ENCODE measurements at regions not wholly inside any gene's neighbourhood (a gene's known extent, or its start where the extent isn't known, plus 50 kb on each side); places are given as distances from the start of the nearest gene placed in this dataset.

DNA sequence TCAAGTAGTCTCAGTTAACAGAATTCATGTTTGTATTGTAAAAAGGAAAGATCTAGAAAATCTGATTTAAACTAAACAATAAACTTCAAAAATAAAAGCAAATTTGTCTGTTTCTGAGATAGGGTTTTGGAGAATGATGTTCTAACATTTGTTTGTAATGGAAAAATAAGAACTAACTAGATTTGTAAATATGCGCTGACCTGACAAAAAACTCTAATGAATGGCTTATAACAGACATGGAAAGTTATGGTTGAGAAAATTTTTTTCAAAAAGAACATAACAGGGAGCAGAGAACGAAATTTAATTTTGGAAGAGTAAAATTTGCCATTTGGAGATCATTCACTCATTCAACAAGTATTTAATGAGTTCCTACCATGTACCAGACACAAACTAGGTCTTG, 179.0 kb upstream of the TARS1 start:
- Histone ChIP-seq H3K4me3 (ENCODE audit: extremely low read depth, insufficient read depth, low read length, poor library complexity, severe bottlenecking) (no peak overlapping the region), H3K36me3 (ENCODE audit: control insufficient read depth, insufficient read depth, low read length) (no peaks in the 10 kb centered on the region), H3K27ac (ENCODE audit: low read depth, low read length, severe bottlenecking) (no peak overlapping the region), H3K4me1 (ENCODE audit: control insufficient read depth, insufficient read depth, low read length, poor library complexity, severe bottlenecking) (no peaks in the 10 kb centered on the region), H3K9me3 (ENCODE audit: control insufficient read depth, low read length) (no peaks in the 10 kb centered on the region)
- no CpG with 5 or more reads among the region's 2 CpGs for WGBS, 2 experiments (ENCODE audit: insufficient coverage in 2 of 2)

DNA sequence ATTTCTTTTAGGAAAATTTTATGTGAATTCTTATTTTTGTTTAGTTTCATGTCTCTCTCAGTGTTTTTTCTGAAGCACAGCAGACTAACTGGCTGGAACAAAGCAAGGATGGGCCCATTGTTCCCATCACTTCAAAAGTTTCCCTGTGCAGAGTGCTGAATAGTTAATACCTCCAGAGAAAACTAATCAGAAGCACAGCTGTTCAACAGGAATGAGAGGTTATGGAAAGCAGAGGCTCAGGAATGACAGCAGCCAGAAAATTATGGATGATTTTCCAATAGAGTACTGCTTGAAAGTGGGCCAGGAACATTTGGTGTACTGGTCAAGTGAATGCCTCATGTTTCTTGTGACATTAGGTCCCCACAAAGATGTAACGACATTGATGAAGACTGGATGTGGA, 173.0 kb upstream of the TARS1 start:
- no CpG with 5 or more reads among the region's 1 CpG for WGBS, 2 experiments (ENCODE audit: insufficient coverage in 2 of 2)
- Histone ChIP-seq H3K27ac (ENCODE audit: low read depth, low read length, severe bottlenecking) (no peak overlapping the region), H3K36me3 (ENCODE audit: control insufficient read depth, insufficient read depth, low read length) (no peaks in the 10 kb centered on the region), H3K4me1 (ENCODE audit: control insufficient read depth, insufficient read depth, low read length, poor library complexity, severe bottlenecking) (no peaks in the 10 kb centered on the region), H3K9me3 (ENCODE audit: control insufficient read depth, low read length) (no peaks in the 10 kb centered on the region), H3K4me3 (ENCODE audit: extremely low read depth, insufficient read depth, low read length, poor library complexity, severe bottlenecking) (no peak overlapping the region)

DNA sequence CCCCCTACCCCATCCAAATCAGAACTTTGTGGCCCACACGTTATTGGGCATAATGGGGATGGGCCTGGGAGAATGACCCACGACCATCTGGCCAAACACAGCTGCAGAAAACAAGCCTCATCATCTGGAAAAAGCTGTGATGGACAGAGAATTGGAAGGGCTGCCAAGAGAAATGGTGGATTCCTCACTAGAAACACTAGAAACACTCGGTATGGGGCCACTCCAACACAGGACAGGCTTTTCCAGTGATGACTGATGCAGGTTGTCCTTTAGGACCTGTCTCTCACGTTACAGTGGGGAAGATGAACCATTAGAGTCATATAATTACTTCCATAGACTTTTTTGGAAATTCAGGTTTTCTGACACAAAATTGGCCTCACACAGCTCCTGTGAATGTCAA, 172.4 kb upstream of the TARS1 start:
- Histone ChIP-seq H3K4me3 (ENCODE audit: extremely low read depth, insufficient read depth, low read length, poor library complexity, severe bottlenecking) (no peak overlapping the region), H3K9me3 (ENCODE audit: control insufficient read depth, low read length) (no peaks in the 10 kb centered on the region), H3K27ac (ENCODE audit: low read depth, low read length, severe bottlenecking) (no peak overlapping the region), H3K4me1 (ENCODE audit: control insufficient read depth, insufficient read depth, low read length, poor library complexity, severe bottlenecking) (no peaks in the 10 kb centered on the region), H3K36me3 (ENCODE audit: control insufficient read depth, insufficient read depth, low read length) (no peaks in the 10 kb centered on the region)
- WGBS, 2 experiments (ENCODE audit: insufficient coverage in 2 of 2), result 88% methylated on average over 2 of the region's 4 CpGs; no CpG with 5 or more reads in 1 of the 2 experiments

DNA sequence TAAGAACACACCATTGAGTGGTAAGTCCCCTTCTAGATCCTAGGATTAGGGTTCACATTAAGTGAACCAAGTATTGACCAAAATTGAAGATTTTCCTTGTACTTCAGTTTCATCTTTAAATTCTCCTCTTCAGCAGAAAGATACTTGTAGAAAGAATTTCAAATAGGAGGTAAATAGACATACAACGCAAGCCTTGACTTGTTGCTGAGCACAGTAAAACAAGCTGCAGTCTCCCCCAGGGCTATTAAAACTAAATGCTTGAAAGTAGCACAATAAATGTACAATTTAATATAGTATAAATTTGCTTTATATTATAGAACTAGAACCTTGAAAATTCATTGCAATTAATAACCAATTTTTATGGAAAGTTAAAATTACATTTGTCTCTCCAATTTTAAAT, 170.1 kb upstream of the TARS1 start:
- WGBS, 2 experiments (ENCODE audit: insufficient coverage in 2 of 2), result no CpG with 5 or more reads among the region's 1 CpG
- H3K4me1 ChIP-seq (ENCODE audit: control insufficient read depth, insufficient read depth, low read length, poor library complexity, severe bottlenecking), result no peaks in the 10 kb centered on the region
- H3K4me3 ChIP-seq (ENCODE audit: extremely low read depth, insufficient read depth, low read length, poor library complexity, severe bottlenecking), result no peak overlapping the region
- no peaks in the 10 kb centered on the region for H3K9me3 ChIP-seq (ENCODE audit: control insufficient read depth, low read length)
- no peaks in the 10 kb centered on the region for H3K36me3 ChIP-seq (ENCODE audit: control insufficient read depth, insufficient read depth, low read length)
- H3K27ac ChIP-seq (ENCODE audit: low read depth, low read length, severe bottlenecking), result no peak overlapping the region

DNA sequence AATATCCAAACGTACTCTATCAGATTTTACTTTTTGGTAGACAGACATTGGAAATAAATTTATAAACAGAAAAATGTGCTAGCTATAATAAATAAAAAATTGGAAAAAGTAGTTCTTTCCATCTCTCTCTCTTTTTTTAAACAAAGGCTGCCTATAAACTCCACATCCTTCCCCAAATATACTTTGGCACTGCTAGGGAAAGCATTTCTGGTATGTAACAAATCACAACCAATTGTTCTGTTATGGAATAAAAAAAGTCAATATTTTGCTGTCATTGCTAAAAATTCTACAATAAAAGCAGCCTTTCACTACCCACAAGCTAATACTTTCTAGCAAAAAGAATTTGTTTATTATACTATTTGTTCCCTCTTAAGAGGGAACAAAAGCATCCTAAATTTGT, 169.2 kb upstream of the TARS1 start:
- WGBS, 2 experiments (ENCODE audit: insufficient coverage in 2 of 2), result no CpG with 5 or more reads among the region's 1 CpG
- Histone ChIP-seq H3K4me3 (ENCODE audit: extremely low read depth, insufficient read depth, low read length, poor library complexity, severe bottlenecking) (no peak overlapping the region), H3K9me3 (ENCODE audit: control insufficient read depth, low read length) (no peaks in the 10 kb centered on the region)

DNA sequence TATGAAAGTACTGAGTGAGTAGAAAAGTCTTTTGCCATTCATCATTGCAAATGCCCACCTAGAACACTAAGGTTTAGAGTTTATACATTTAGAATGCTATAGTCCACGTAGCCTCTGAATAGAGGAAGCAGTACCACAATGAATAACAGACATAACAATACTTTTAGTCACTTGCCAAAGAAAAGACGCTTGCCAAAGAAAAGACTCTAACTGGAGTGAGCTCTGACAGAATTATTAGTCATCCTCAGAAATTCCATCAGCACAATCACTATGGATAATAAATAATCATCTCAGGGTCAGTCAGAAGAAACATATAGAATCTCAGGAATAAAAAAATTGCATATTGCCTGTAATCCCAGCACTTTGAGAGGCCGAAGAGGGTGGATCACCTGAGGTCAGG, 168.5 kb upstream of the TARS1 start:
- H3K4me3 ChIP-seq (ENCODE audit: extremely low read depth, insufficient read depth, low read length, poor library complexity, severe bottlenecking), result no peak overlapping the region
- WGBS, 2 experiments (ENCODE audit: insufficient coverage in 2 of 2), result 100% methylated on average over 1 of the region's 3 CpGs
- peaks cover 6% of the 10 kb centered on the region for H3K4me1 ChIP-seq (ENCODE audit: control insufficient read depth, insufficient read depth, low read length, poor library complexity, severe bottlenecking)
- H3K9me3 ChIP-seq (ENCODE audit: control insufficient read depth, low read length), result no peaks in the 10 kb centered on the region
- no peaks in the 10 kb centered on the region for H3K36me3 ChIP-seq (ENCODE audit: control insufficient read depth, insufficient read depth, low read length)
- H3K27ac ChIP-seq (ENCODE audit: low read depth, low read length, severe bottlenecking), result no peak overlapping the region

More for the DNA sequence above, 169.2 kb upstream of the TARS1 start:
- Histone ChIP-seq H3K4me1 (ENCODE audit: control insufficient read depth, insufficient read depth, low read length, poor library complexity, severe bottlenecking) (peaks cover 6% of the 10 kb centered on the region), H3K27ac (ENCODE audit: low read depth, low read length, severe bottlenecking) (no peak overlapping the region), H3K36me3 (ENCODE audit: control insufficient read depth, insufficient read depth, low read length) (no peaks in the 10 kb centered on the region)

DNA sequence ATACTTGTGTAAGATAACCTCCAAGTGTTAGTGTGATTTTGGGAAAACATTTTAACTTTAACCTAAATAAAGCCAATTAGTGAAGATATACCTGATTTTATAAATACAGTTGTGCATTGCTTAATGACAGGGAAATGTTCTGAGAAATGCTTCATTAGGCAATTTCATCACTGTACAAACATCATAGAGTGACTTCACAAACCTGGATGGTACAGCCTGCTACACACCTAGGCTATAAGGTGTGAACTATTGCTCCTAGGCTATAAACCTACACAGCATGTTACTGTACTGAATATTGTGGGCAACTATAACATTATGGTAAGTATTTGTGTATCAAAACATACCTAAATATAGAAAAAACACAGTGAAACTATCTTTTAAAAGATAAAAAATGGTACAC, 166.8 kb upstream of the TARS1 start:
- no peaks in the 10 kb centered on the region for H3K36me3 ChIP-seq (ENCODE audit: control insufficient read depth, insufficient read depth, low read length)
- H3K9me3 ChIP-seq (ENCODE audit: control insufficient read depth, low read length), result no peaks in the 10 kb centered on the region
- peaks cover 6% of the 10 kb centered on the region for H3K4me1 ChIP-seq (ENCODE audit: control insufficient read depth, insufficient read depth, low read length, poor library complexity, severe bottlenecking)
- no peak overlapping the region for H3K4me3 ChIP-seq (ENCODE audit: extremely low read depth, insufficient read depth, low read length, poor library complexity, severe bottlenecking)
- H3K27ac ChIP-seq (ENCODE audit: low read depth, low read length, severe bottlenecking), result no peak overlapping the region

DNA sequence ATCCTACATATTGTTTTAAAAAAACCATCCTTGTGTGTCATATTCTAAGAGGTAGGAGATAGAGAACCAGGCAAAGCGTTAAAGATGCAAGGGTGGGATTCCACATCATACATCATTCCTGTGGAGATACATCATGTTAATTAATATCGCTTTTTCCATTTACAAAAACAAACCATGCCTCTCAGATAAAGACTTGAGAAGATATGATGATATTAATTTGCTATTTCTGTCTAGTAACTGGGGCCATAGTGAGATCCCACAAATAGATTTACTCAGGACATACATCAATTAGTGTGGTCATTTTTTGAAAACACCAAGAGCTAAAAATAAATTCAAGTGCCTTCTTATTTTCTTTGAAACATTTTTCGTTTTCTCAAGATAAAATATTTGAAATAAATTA, 165.4 kb upstream of the TARS1 start:
- no peaks in the 10 kb centered on the region for H3K36me3 ChIP-seq (ENCODE audit: control insufficient read depth, insufficient read depth, low read length)
- no CpG with 5 or more reads among the region's 3 CpGs for whole genome bisulfite sequencing, 2 experiments (ENCODE audit: insufficient coverage in 2 of 2)
- peaks cover 6% of the 10 kb centered on the region for H3K4me1 ChIP-seq (ENCODE audit: control insufficient read depth, insufficient read depth, low read length, poor library complexity, severe bottlenecking)
- H3K4me3 ChIP-seq (ENCODE audit: extremely low read depth, insufficient read depth, low read length, poor library complexity, severe bottlenecking), result no peak overlapping the region
- no peak overlapping the region for H3K27ac ChIP-seq (ENCODE audit: low read depth, low read length, severe bottlenecking)
- H3K9me3 ChIP-seq (ENCODE audit: control insufficient read depth, low read length), result no peaks in the 10 kb centered on the region

DNA sequence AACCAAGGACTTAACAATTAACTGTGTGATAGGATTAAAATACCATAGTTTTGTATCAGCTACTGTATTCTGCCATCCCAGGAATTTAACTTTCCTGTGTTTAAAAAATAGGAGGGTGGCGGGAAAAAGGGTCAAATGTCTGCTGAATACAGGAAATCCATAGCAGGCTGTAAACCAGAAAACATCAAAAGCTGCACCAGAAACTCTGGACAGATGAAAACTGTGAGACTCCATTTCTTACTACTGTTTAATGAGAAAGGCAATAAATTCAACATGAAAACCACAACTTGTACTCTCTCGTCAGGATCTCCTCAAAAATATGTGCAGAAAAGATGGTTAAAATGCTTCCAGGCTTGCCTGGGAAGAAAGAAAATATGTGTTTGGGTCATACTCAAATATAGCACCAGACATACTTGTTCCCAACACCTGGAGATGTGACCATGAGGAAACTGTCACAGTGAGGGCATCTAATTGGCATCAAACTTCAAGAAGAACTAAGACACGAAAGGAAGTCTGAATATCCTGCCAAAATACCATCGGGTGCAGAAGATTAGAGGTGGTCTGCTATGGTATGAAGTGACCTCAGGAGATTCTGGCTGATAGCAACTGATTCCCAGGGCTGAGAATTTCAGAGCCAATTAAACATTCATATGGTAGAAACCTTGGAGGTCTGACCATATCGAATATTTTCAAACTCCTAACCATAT, 164.7 kb upstream of the TARS1 start:
- 100% methylated on average over 3 of the region's 5 CpGs; no CpG with 5 or more reads in 1 of the 2 experiments for WGBS, 2 experiments (ENCODE audit: insufficient coverage in 2 of 2)
- Histone ChIP-seq H3K36me3 (ENCODE audit: control insufficient read depth, insufficient read depth, low read length) (no peaks in the 10 kb centered on the region), H3K4me1 (ENCODE audit: control insufficient read depth, insufficient read depth, low read length, poor library complexity, severe bottlenecking) (peaks cover 6% of the 10 kb centered on the region), H3K27ac (ENCODE audit: low read depth, low read length, severe bottlenecking) (no peak overlapping the region), H3K4me3 (ENCODE audit: extremely low read depth, insufficient read depth, low read length, poor library complexity, severe bottlenecking) (no peak overlapping the region), H3K9me3 (ENCODE audit: control insufficient read depth, low read length) (no peaks in the 10 kb centered on the region)

DNA sequence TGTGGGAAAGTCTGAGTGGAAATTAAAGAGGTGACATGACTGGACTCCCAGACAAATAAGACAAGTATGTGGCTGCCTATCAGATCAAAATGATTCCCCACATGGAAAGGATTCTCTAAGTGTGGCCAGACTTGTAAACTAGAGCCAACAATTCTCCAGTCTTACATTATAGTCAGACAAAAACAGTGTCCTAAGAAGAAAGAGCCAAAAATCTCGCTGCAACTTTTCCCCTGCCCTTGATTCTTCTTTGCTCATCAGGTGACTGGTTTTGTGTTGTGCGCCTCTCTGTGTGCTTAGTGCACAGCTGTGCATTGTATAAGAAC, 164.2 kb upstream of the TARS1 start:
- 90% methylated on average over 2 of the region's 2 CpGs; no CpG with 5 or more reads in 1 of the 2 experiments for WGBS, 2 experiments (ENCODE audit: insufficient coverage in 2 of 2)

DNA sequence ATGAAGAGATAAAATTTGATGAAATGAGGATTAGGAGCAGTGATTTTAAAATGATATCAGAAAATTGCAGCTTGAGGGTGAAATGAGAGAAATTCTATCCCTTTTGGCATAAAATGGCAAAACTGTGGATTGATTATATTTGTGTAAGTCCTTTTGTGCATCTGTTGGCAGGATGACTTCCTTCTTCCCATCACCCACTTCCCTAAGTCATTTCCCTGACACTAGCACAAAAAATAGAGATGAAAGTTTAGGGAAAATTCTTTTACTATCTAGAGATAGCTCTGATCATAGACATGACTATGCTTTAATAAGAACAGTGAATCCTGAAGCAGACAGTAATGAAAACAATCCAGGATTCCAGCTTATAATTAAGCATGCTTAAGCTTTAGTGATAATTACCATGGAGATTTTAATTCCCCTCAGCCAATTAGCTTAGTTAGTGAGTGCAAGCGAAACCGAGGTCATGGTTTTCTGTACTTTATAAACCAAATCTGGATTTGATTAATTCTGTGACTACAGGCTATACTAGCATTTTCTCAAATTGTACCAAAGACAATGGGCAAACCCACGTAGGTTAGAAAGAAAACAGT, 163.6 kb upstream of the TARS1 start:
- no peaks in the 10 kb centered on the region for H3K36me3 ChIP-seq (ENCODE audit: control insufficient read depth, insufficient read depth, low read length)
- no peak overlapping the region for H3K4me3 ChIP-seq (ENCODE audit: extremely low read depth, insufficient read depth, low read length, poor library complexity, severe bottlenecking)
- H3K9me3 ChIP-seq (ENCODE audit: control insufficient read depth, low read length), result no peaks in the 10 kb centered on the region
- peaks cover 6% of the 10 kb centered on the region for H3K4me1 ChIP-seq (ENCODE audit: control insufficient read depth, insufficient read depth, low read length, poor library complexity, severe bottlenecking)
- H3K27ac ChIP-seq (ENCODE audit: low read depth, low read length, severe bottlenecking), result no peak overlapping the region
- WGBS, 2 experiments (ENCODE audit: insufficient coverage in 2 of 2), result 86% methylated on average over 1 of the region's 3 CpGs; no CpG with 5 or more reads in 1 of the 2 experiments

More for the DNA sequence above, 164.2 kb upstream of the TARS1 start:
- Histone ChIP-seq H3K9me3 (ENCODE audit: control insufficient read depth, low read length) (no peaks in the 10 kb centered on the region), H3K4me3 (ENCODE audit: extremely low read depth, insufficient read depth, low read length, poor library complexity, severe bottlenecking) (no peak overlapping the region), H3K36me3 (ENCODE audit: control insufficient read depth, insufficient read depth, low read length) (no peaks in the 10 kb centered on the region), H3K27ac (ENCODE audit: low read depth, low read length, severe bottlenecking) (no peak overlapping the region), H3K4me1 (ENCODE audit: control insufficient read depth, insufficient read depth, low read length, poor library complexity, severe bottlenecking) (peaks cover 6% of the 10 kb centered on the region)

Data from mesodermal cell (in vitro differentiated cells).